IPS-NIHi11 (cell line): ENCODE measurements at regions not wholly inside any gene's neighbourhood (a gene's known extent, or its start where the extent isn't known, plus 50 kb on each side); places are given as distances from the start of the nearest gene placed in this dataset.

Experiments used
- DNase-seq: peaks from one replicate; pipeline ENCODE4 v3.0.0; 2012; ENCODE audit warnings: mixed read lengths, low spot score

GRCh38 chr5:64437496-64437895 is 68.3 kb upstream of the RGS7BP start:
- no peak for DNase-seq

- peak; percentile 15 for DNase-seq
Observed at GRCh38 chr5:64451551-64451950, 54.3 kb upstream of the RGS7BP start.

DNA sequence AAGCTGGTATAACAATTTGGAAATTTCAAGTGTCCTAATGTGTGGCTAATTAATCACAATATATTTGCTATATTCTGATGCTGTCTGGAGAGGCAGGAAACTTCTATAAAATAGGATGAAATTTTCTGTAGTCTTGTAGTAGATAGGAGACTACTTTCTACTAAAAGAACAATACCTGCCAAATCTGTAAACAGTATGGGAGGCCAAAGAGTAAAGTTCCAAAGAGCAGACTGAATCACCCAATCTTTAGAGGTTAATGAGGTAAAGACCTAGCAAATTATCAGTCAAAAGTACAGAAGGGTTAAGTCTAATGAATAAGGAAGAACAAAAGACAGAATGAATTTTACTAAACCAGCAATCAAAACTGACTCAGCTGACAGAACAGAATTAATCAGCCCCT is 52.4 kb upstream of the RGS7BP start:
- DNase-seq: no peak
